ENCODE measurements at regions not wholly inside any gene's neighbourhood (a gene's known extent, or its start where the extent isn't known, plus 50 kb on each side); places are given as distances from the start of the nearest gene placed in this dataset.
"Not testable (repeated sequence)": the region's sequence is repeated elsewhere in the genome, so short reads cannot be mapped to it uniquely, and the experiment has no call there.

GRCh38 chr7:35875292-35875691 lies 74.4 kb downstream of the SEPTIN7 start:
- no peak for DNase-seq
- H3K4me1 ChIP-seq, result peaks cover 0 to 25% (median 14%) of the 10 kb centered on the region in 4 donors
- intact Hi-C loops (cut with DNase I; ENCODE audit: low total_unique reads), result no loop called here
- in situ Hi-C loops (cut with MboI; ENCODE audit: low pct_ligation_motif_present in 1 of 4, low pct_unique_long_range_greater_than_20kb in 1 of 4, low sequenced_read_pairs in 3 of 4), result loop anchor here in 1 of 4 donors (25.0 kb wide), 1 partner anchor 163 kb away; no protein-coding TSS in a partner anchor
- H3K4me3 ChIP-seq, result no peak overlapping the region
- H3K27ac ChIP-seq, result no peak overlapping the region
- 66 to 70% methylated on average over 2 of the region's 2 CpGs for WGBS, 2 donors (ENCODE audit: low coverage in 1 of 2)
- no peaks in the 10 kb centered on the region for H3K27me3 ChIP-seq
- peaks cover 0 to 8% (median under 1%) of the 10 kb centered on the region in 4 donors for H3K36me3 ChIP-seq
- TF ChIP-seq EP300 (IDR thresholded peaks at IDR 0.05; ENCODE audit: low read depth) (no peak), POLR2A (IDR thresholded peaks at IDR 0.05) (no peak), CTCF (IDR thresholded peaks at IDR 0.05) (no peak), POLR2AphosphoS5 (IDR thresholded peaks at IDR 0.05) (no peak)
- no peaks in the 10 kb centered on the region for H3K9me3 ChIP-seq

GRCh38 chr7:35878351-35878750 lies 77.5 kb downstream of the SEPTIN7 start:
- in situ Hi-C loops (cut with MboI; ENCODE audit: low pct_ligation_motif_present in 1 of 4, low pct_unique_long_range_greater_than_20kb in 1 of 4, low sequenced_read_pairs in 3 of 4), result loop anchor here in 1 of 4 donors (25.0 kb wide), 1 partner anchor 166 kb away; no protein-coding TSS in a partner anchor
- DNase-seq, result no peak
- intact Hi-C loops (cut with DNase I; ENCODE audit: low total_unique reads), result no loop called here
- TF ChIP-seq POLR2A (IDR thresholded peaks at IDR 0.05) (no peak), POLR2AphosphoS5 (IDR thresholded peaks at IDR 0.05) (no peak), CTCF (IDR thresholded peaks at IDR 0.05) (no peak), EP300 (IDR thresholded peaks at IDR 0.05; ENCODE audit: low read depth) (no peak)
- Histone ChIP-seq H3K4me1 (peaks cover 0 to 38% (median 16%) of the 10 kb centered on the region in 4 donors), H3K27me3 (no peaks in the 10 kb centered on the region), H3K9me3 (no peaks in the 10 kb centered on the region), H3K4me3 (no peak overlapping the region), H3K27ac (no peak overlapping the region), H3K36me3 (peaks cover 0 to 15% (median 4%) of the 10 kb centered on the region in 4 donors)
- 100% methylated on average over 1 of the region's 1 CpG for WGBS, 2 donors (ENCODE audit: low coverage in 1 of 2)

- DNase-seq; H3K27ac ChIP-seq; H3K27me3 ChIP-seq; H3K4me3 ChIP-seq; intact Hi-C loops (cut with DNase I; ENCODE audit: low total_unique reads); H3K4me1 ChIP-seq; H3K9me3 ChIP-seq: not testable (repeated sequence)
- peaks cover 0 to 41% (median 10%) of the 10 kb centered on the region in 4 donors for H3K36me3 ChIP-seq
- in situ Hi-C loops (cut with MboI; ENCODE audit: low pct_ligation_motif_present in 1 of 4, low pct_unique_long_range_greater_than_20kb in 1 of 4, low sequenced_read_pairs in 3 of 4), result loop anchor here in 1 of 4 donors (25.0 kb wide), 1 partner anchor 175 kb away; no protein-coding TSS in a partner anchor
- 100% methylated on average over 4 of the region's 4 CpGs; no CpG with 5 or more reads in 1 of the 2 donors for WGBS, 2 donors (ENCODE audit: low coverage in 1 of 2)
Observed at GRCh38 chr7:35887430-35887829, 86.6 kb downstream of the SEPTIN7 start.

- intact Hi-C loops (cut with DNase I; ENCODE audit: low total_unique reads), result no loop called here
- Histone ChIP-seq H3K9me3 (no peaks in the 10 kb centered on the region), H3K4me1 (peaks cover 0 to 6% (median 1%) of the 10 kb centered on the region in 4 donors), H3K27ac (no peak overlapping the region), H3K36me3 (peaks cover 0 to 34% (median 6%) of the 10 kb centered on the region in 4 donors), H3K4me3 (no peak overlapping the region), H3K27me3 (no peaks in the 10 kb centered on the region)
- no peak for DNase-seq
- TF ChIP-seq EP300 (IDR thresholded peaks at IDR 0.05; ENCODE audit: low read depth), result no peak
- TF ChIP-seq POLR2A (IDR thresholded peaks at IDR 0.05), result no peak
- TF ChIP-seq POLR2AphosphoS5 (IDR thresholded peaks at IDR 0.05), result no peak
- no peak for TF ChIP-seq CTCF (IDR thresholded peaks at IDR 0.05)
- in situ Hi-C loops (cut with MboI; ENCODE audit: low pct_ligation_motif_present in 1 of 4, low pct_unique_long_range_greater_than_20kb in 1 of 4, low sequenced_read_pairs in 3 of 4), result loop anchor here in 1 of 4 donors (25.0 kb wide), 1 partner anchor 177 kb away; no protein-coding TSS in a partner anchor
- WGBS, 2 donors (ENCODE audit: low coverage in 1 of 2), result 89 to 97% methylated on average over 4 of the region's 4 CpGs
Observed at GRCh38 chr7:35889001-35889400, 88.1 kb downstream of the SEPTIN7 start.

GRCh38 chr7:35889870-35890269 lies 89.0 kb downstream of the SEPTIN7 start:
- Histone ChIP-seq H3K4me1 (peaks cover 0 to 6% (median 1%) of the 10 kb centered on the region in 4 donors), H3K4me3 (no peak overlapping the region), H3K9me3 (no peaks in the 10 kb centered on the region), H3K36me3 (peaks cover 0 to 27% (median 4%) of the 10 kb centered on the region in 4 donors), H3K27ac (no peak overlapping the region), H3K27me3 (no peaks in the 10 kb centered on the region)
- TF ChIP-seq POLR2A (IDR thresholded peaks at IDR 0.05) (no peak), CTCF (IDR thresholded peaks at IDR 0.05) (no peak), EP300 (IDR thresholded peaks at IDR 0.05; ENCODE audit: low read depth) (no peak), POLR2AphosphoS5 (IDR thresholded peaks at IDR 0.05) (no peak)
- intact Hi-C loops (cut with DNase I; ENCODE audit: low total_unique reads), result no loop called here
- DNase-seq, result no peak
- 94 to 95% methylated on average over 2 of the region's 2 CpGs for WGBS, 2 donors (ENCODE audit: low coverage in 1 of 2)
- in situ Hi-C loops (cut with MboI; ENCODE audit: low pct_ligation_motif_present in 1 of 4, low pct_unique_long_range_greater_than_20kb in 1 of 4, low sequenced_read_pairs in 3 of 4), result loop anchor here in 1 of 4 donors (25.0 kb wide), 1 partner anchor 178 kb away; no protein-coding TSS in a partner anchor
